ENCODE measurements at regions not wholly inside any gene's neighbourhood (a gene's known extent, or its start where the extent isn't known, plus 50 kb on each side); places are given as distances from the start of the nearest gene placed in this dataset.

GRCh38 chr7:96770758-96771157 is 61.1 kb upstream of the SEM1 start:
- Histone ChIP-seq H3K9me3 (no peaks in the 10 kb centered on the region), H3K4me1 (no peaks in the 10 kb centered on the region), H3K27me3 (no peaks in the 10 kb centered on the region), H3K4me3 (no peak overlapping the region), H3K36me3 (no peaks in the 10 kb centered on the region), H3K27ac (replicated peaks in 1 of 4) (no peak overlapping the region)
- no peak for DNase-seq (ENCODE audit: extremely low spot score)
- WGBS: 84% methylated on average over 5 of the region's 5 CpGs
- intact Hi-C loops (cut with DNase I): no loop called here
- TF ChIP-seq CTCF (IDR thresholded peaks at IDR 0.05) (no peak), POLR2A (IDR thresholded peaks at IDR 0.05; ENCODE audit: low read depth) (no peak), POLR2AphosphoS5 (IDR thresholded peaks at IDR 0.05) (no peak), EP300 (IDR thresholded peaks at IDR 0.05) (no peak)

- no peak overlapping the region for H3K27ac ChIP-seq (replicated peaks in 1 of 4)
- DNase-seq (ENCODE audit: extremely low spot score): no peak
- H3K27me3 ChIP-seq: no peaks in the 10 kb centered on the region
- no peaks in the 10 kb centered on the region for H3K9me3 ChIP-seq
- no peak overlapping the region for H3K4me3 ChIP-seq
- intact Hi-C loops (cut with DNase I): no loop called here
- no peaks in the 10 kb centered on the region for H3K4me1 ChIP-seq
- H3K36me3 ChIP-seq: no peaks in the 10 kb centered on the region
- WGBS: 69% methylated on average over 6 of the region's 6 CpGs
- no peak for TF ChIP-seq POLR2A (IDR thresholded peaks at IDR 0.05; ENCODE audit: low read depth)
- no peak for TF ChIP-seq EP300 (IDR thresholded peaks at IDR 0.05)
- no peak for TF ChIP-seq CTCF (IDR thresholded peaks at IDR 0.05)
- no peak for TF ChIP-seq POLR2AphosphoS5 (IDR thresholded peaks at IDR 0.05)
Measured at GRCh38 chr7:96772139-96772694, 62.6 kb upstream of the SEM1 start.

- Histone ChIP-seq H3K27me3 (no peaks in the 10 kb centered on the region), H3K4me1 (no peaks in the 10 kb centered on the region), H3K36me3 (no peaks in the 10 kb centered on the region), H3K4me3 (no peak overlapping the region), H3K27ac (replicated peaks in 1 of 4) (no peak overlapping the region), H3K9me3 (no peaks in the 10 kb centered on the region)
- intact Hi-C loops (cut with DNase I): no loop called here
- 50% methylated on average over 1 of the region's 1 CpG for WGBS
- TF ChIP-seq EP300 (IDR thresholded peaks at IDR 0.05) (no peak), POLR2AphosphoS5 (IDR thresholded peaks at IDR 0.05) (no peak), POLR2A (IDR thresholded peaks at IDR 0.05; ENCODE audit: low read depth) (no peak), CTCF (IDR thresholded peaks at IDR 0.05) (no peak)
- no peak for DNase-seq (ENCODE audit: extremely low spot score)
Measured at GRCh38 chr7:96773483-96773882, 63.8 kb upstream of the SEM1 start.

GRCh38 chr7:96774358-96774757 is 64.7 kb upstream of the SEM1 start:
- Histone ChIP-seq H3K27me3 (no peaks in the 10 kb centered on the region), H3K4me3 (no peak overlapping the region), H3K36me3 (no peaks in the 10 kb centered on the region), H3K9me3 (no peaks in the 10 kb centered on the region), H3K27ac (replicated peaks in 1 of 4) (no peak overlapping the region), H3K4me1 (no peaks in the 10 kb centered on the region)
- DNase-seq (ENCODE audit: extremely low spot score): no peak
- no peak for TF ChIP-seq POLR2AphosphoS5 (IDR thresholded peaks at IDR 0.05)
- no peak for TF ChIP-seq EP300 (IDR thresholded peaks at IDR 0.05)
- no peak for TF ChIP-seq CTCF (IDR thresholded peaks at IDR 0.05)
- TF ChIP-seq POLR2A (IDR thresholded peaks at IDR 0.05; ENCODE audit: low read depth): no peak
- WGBS: 88% methylated on average over 3 of the region's 3 CpGs
- intact Hi-C loops (cut with DNase I): no loop called here

GRCh38 chr7:96775046-96775445 is 65.4 kb upstream of the SEM1 start:
- H3K9me3 ChIP-seq: no peaks in the 10 kb centered on the region
- no peaks in the 10 kb centered on the region for H3K27me3 ChIP-seq
- no peak overlapping the region for H3K4me3 ChIP-seq
- no peak overlapping the region for H3K27ac ChIP-seq (replicated peaks in 1 of 4)
- 87% methylated on average over 8 of the region's 8 CpGs for WGBS
- no peaks in the 10 kb centered on the region for H3K4me1 ChIP-seq
- H3K36me3 ChIP-seq: no peaks in the 10 kb centered on the region
- no peak for DNase-seq (ENCODE audit: extremely low spot score)
- intact Hi-C loops (cut with DNase I): no loop called here
- TF ChIP-seq EP300 (IDR thresholded peaks at IDR 0.05): no peak
- TF ChIP-seq POLR2A (IDR thresholded peaks at IDR 0.05; ENCODE audit: low read depth): no peak
- TF ChIP-seq CTCF (IDR thresholded peaks at IDR 0.05): no peak
- no peak for TF ChIP-seq POLR2AphosphoS5 (IDR thresholded peaks at IDR 0.05)

All from esophagus muscularis mucosa (tissue), 4 donors.